Stimulated activated CD4-positive, alpha-beta T cell treated with anti-CD3 and anti-CD28 coated beads, Interleukin-12 subunit alpha, Interleukin-12 subunit beta, amount 100 ng/mL, for 48 hours (primary cell): ENCODE measurements at regions not wholly inside any gene's neighbourhood (a gene's known extent, or its start where the extent isn't known, plus 50 kb on each side); places are given as distances from the start of the nearest gene placed in this dataset.

Experiments
- DNase-seq, 3 donors: peaks; one replicate each; pipeline ENCODE4 v3.0.0-alpha.2; 2020; ENCODE audit warnings: low read depth in 2 of 3, low spot score in 1 of 3

- DNase-seq, result no peak
Measured at GRCh38 chr6:99080191-99080590, 132.4 kb upstream of the FBXL4 start.

- DNase-seq, result no peak
Measured at GRCh38 chr6:99079058-99079457, 131.3 kb upstream of the FBXL4 start.

GRCh38 chr6:99073223-99073622, 125.5 kb upstream of the FBXL4 start:
- no peak for DNase-seq

- no peak for DNase-seq
Measured at GRCh38 chr6:99066044-99066443, 118.3 kb upstream of the FBXL4 start.

- no peak for DNase-seq
Measured at GRCh38 chr6:99064834-99065233, 117.1 kb upstream of the FBXL4 start.

- DNase-seq, result no peak
Measured at GRCh38 chr6:99036672-99037071, 88.9 kb upstream of the FBXL4 start.

DNA sequence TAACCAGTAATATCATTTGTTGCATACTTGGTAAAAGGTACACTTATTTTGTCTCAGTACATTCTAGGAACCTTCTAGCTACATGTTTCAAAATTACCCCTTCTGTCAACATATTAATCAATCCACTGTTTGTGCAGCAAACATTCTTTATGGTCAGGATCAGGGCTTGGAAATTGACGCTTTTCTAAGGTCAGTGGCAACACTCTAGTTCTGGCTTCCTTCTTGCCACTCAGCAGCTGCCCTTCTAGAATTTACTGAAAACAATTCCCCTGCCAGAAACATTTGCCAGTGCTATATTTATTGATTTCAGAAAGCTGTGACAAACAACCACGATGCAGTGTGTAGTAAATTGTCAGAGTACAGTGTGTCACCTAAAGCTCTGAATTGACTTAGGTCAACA, 84.7 kb upstream of the FBXL4 start:
- no peak for DNase-seq

- DNase-seq, result no peak
Measured at GRCh38 chr6:99031957-99032356, 84.2 kb upstream of the FBXL4 start.

GRCh38 chr6:99030915-99031314, 83.2 kb upstream of the FBXL4 start:
- DNase-seq, result no peak

DNA sequence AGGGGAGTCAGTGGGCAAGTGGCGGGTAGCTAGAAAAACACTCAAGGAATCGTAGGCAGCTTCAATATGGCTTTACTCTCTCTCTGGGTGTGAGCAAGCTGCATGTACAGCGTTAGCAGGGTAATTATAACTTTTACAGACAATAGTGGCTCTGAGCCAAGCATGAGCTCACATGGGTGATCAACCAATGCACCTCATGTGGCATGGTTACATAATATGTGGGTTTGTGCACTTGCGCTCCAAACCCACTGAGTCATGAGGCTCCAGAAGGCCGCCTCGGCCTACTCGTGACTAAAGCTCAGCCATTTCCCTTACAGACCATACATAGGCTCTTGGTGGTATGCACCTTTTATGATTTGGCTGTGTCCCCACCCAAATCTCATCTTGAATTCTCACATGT, 78.4 kb upstream of the FBXL4 start:
- DNase-seq, result no peak

DNA sequence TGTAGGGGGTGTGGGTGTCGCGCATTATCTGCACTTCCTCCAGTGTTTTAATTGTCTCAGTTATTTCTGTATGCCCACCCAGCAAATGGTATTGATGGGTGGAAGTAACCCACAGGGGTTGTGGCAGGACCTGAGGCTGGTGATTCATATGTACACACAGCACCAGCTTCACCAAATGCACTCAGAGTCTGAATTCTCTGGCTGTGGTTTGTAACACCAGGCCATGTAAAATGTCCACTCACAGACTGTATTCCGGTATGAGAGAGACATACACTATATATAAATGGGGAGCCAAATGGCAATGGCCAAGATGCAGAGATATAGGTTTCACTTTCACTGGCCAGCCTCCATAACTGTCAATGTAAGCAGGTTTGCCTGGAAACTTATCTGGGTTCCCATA, 76.3 kb upstream of the FBXL4 start:
- no peak for DNase-seq

DNA sequence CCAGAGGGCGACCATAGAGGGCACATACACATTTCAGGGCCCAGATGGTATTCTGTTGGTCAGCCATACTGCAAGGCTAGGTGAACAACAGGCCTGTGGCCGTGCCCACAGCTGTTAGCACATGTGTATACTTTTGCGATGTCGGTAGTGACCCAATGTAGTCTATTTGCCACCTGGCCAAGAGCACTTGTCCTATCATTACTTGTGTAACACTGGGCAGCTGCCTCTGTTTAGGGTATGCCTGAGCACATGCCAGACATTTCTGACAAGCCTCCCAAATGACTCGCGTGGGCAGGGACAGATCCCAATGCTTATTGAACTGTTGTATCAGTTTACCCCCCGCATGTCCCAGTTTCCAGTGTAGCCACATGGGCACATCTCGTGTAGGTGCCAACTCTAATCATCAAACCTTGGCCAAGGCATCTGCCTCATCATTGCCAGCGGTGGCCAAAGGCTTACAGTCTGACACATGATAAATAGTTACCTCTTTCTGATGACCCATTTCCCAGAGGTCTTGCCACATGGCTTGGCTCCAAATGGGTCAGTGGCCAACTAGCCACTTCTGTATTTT, 74.4 kb upstream of the FBXL4 start:
- no peak for DNase-seq

- DNase-seq, result no peak
Measured at GRCh38 chr6:99019381-99019780, 71.6 kb upstream of the FBXL4 start.

- no peak for DNase-seq
Measured at GRCh38 chr6:99017150-99017549, 69.4 kb upstream of the FBXL4 start.

DNA sequence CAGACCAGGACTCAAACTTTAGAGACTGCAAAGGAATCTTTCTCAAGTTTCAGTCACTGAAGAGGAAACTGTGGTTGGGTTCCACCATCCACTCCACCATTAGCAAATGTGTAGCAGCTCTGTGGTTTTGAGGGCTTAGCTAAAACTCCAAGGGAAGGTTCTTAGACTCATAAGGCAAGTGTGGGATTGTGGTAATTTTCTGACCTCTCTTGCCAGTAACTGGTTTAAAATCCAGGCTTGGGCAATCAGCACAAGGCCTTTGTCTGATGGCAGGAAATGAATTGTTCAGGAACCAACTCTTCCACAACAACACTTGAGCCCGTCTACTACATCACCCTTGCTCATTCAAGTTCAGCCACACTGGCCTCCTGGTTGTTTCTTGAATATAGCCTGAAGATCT, 68.6 kb upstream of the FBXL4 start:
- DNase-seq, result no peak

DNA sequence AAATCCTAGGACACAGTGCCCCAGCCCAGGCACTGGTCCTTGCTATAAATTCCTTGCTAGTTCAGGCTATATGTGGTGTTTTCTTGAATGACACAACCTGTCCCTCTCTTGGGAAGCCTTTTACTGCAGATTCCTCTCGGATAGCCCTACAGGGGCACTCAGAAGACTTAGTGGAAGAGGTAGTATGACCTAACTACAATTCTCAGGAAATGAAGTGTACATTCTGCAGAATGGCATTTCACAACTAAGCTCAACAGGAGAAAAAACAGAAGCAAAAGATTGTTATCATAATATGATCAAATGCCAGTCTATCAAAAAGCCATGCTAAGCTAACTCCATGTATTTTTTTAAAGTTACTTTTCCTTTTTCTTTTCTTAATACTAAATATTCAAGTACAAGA, 66.3 kb upstream of the FBXL4 start:
- no peak for DNase-seq

- no peak for DNase-seq
Measured at GRCh38 chr6:99013661-99014060, 65.9 kb upstream of the FBXL4 start.

- DNase-seq, result no peak
Measured at GRCh38 chr6:99013145-99013544, 65.4 kb upstream of the FBXL4 start.

GRCh38 chr6:99011151-99011550, 63.4 kb upstream of the FBXL4 start:
- no peak for DNase-seq

- DNase-seq, result no peak
Measured at GRCh38 chr6:99002831-99003230, 55.1 kb upstream of the FBXL4 start.

DNA sequence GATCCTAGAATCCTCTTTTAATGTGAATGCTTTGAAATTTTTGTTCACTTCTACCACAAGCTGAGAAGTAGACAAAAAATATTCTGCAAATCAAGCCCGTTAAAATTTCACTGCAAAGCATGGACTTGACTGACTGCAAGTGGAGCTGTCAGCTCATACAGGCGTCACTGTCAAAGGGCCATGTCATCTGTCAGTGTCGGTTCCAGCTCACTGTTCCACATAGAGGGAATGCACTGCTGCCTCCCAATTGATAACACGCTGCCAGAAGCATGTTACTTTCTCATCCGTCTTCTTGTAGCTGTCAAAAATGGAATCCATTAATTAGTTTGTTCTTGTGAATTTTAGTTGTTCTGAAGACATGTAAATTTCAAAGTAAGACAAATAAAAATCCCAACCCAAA, 50.4 kb upstream of the FBXL4 start:
- no peak for DNase-seq
